ENCODE measurements at regions not wholly inside any gene's neighbourhood (a gene's known extent, or its start where the extent isn't known, plus 50 kb on each side); places are given as distances from the start of the nearest gene placed in this dataset.

- no peak for TF ChIP-seq CTCF (IDR thresholded peaks at IDR 0.05)
- no peak for TF ChIP-seq POLR2A (IDR thresholded peaks at IDR 0.05)
- no peak for TF ChIP-seq EP300 (IDR thresholded peaks at IDR 0.05)
These were observed 93.0 kb downstream of the UTP18 start for GRCh38 chr17:51353296-51353695.
